ENCODE measurements at regions not wholly inside any gene's neighbourhood (a gene's known extent, or its start where the extent isn't known, plus 50 kb on each side); places are given as distances from the start of the nearest gene placed in this dataset.

GRCh38 chr4:135770505-135770904, 1568.9 kb upstream of the PABPC4L start:
- no peak for TF ChIP-seq CTCF (IDR thresholded peaks at IDR 0.05; ENCODE audit: insufficient read depth, low read length)
- no peak for TF ChIP-seq REST (IDR thresholded peaks at IDR 0.05; ENCODE audit: insufficient replicate concordance, low read depth)

Measured in HL-60 (cell line).